Keratinocyte (primary cell): ENCODE measurements at regions not wholly inside any gene's neighbourhood (a gene's known extent, or its start where the extent isn't known, plus 50 kb on each side); places are given as distances from the start of the nearest gene placed in this dataset.

Experiments used
- DNase-seq: peaks from one replicate; pipeline ENCODE4 v3.0.0-alpha.2; 2011; ENCODE audit warnings: low read depth, missing footprints, low spot score
- FAIRE-seq: peaks from 2 replicates; lab custom pipeline; 2011; peaks lifted over from hg19 to GRCh38; lab: Jason Lieb, UNC
- H2AFZ ChIP-seq: 2 replicates; pipeline ENCODE4 v1.6.0; 2012; ENCODE audit warnings: low read length, control low read depth, inconsistent platforms; ENCODE audit not compliant: control insufficient read depth
- H3K27ac ChIP-seq: 2 replicates; pipeline ENCODE4 v1.5.1; 2011; ENCODE audit warnings: low read length; ENCODE audit not compliant: control insufficient read depth, insufficient read depth
- H3K27me3 ChIP-seq: 3 replicates; pipeline ENCODE4 v1.6.0; 2011; ENCODE audit warnings: low read length; ENCODE audit not compliant: control insufficient read depth, insufficient read depth; ENCODE audit errors: extremely low read depth
- H3K36me3 ChIP-seq, 2 experiments: 2 replicates in 1 of 2; 3 replicates in 1 of 2; pipeline ENCODE4 v1.5.1; 2011; ENCODE audit warnings: low read length in 2 of 2, mild to moderate bottlenecking in 1 of 2; ENCODE audit not compliant: control insufficient read depth in 2 of 2, insufficient read depth in 2 of 2; ENCODE audit errors: extremely low read depth in 1 of 2
- H3K4me1 ChIP-seq: 3 replicates; pipeline ENCODE4 v1.5.1; 2011; ENCODE audit warnings: low read length; ENCODE audit not compliant: control insufficient read depth, insufficient read depth; ENCODE audit errors: extremely low read depth
- H3K4me2 ChIP-seq: 3 replicates; pipeline ENCODE4 v1.6.0; 2011; ENCODE audit warnings: low read depth, low read length; ENCODE audit not compliant: control insufficient read depth, insufficient read depth; ENCODE audit errors: extremely low read depth
- H3K4me3 ChIP-seq, 3 experiments: fragments of 200-600 bp in 1 of 3; sonication (generic) in 1 of 3; 2 replicates in 2 of 3; 3 replicates in 1 of 3; pipeline ENCODE4 v1.5.1; 2011 to 2016; ENCODE audit warnings: low read length in 3 of 3, mild to moderate bottlenecking in 3 of 3, control low read depth in 2 of 3, inconsistent platforms in 1 of 3, low read depth in 1 of 3, mixed read lengths in 1 of 3, mixed run types in 1 of 3, moderate library complexity in 1 of 3; ENCODE audit not compliant: control insufficient read depth in 2 of 3, insufficient read depth in 2 of 3; ENCODE audit errors: extremely low read depth in 1 of 3
- H3K79me2 ChIP-seq: 2 replicates; pipeline ENCODE4 v1.6.0; 2012; ENCODE audit warnings: low read length; ENCODE audit not compliant: control insufficient read depth, insufficient read depth
- H3K9ac ChIP-seq: 3 replicates; pipeline ENCODE4 v1.6.0; 2011; ENCODE audit warnings: low read length; ENCODE audit not compliant: control insufficient read depth, insufficient read depth; ENCODE audit errors: extremely low read depth
- H3K9me1 ChIP-seq: 3 replicates; pipeline ENCODE4 v1.6.0; 2011; ENCODE audit warnings: low read length; ENCODE audit not compliant: control insufficient read depth, insufficient read depth; ENCODE audit errors: extremely low read depth
- H3K9me3 ChIP-seq: 2 replicates; pipeline ENCODE4 v1.5.1; 2012; ENCODE audit warnings: low read depth, low read length; ENCODE audit not compliant: control insufficient read depth
- H4K20me1 ChIP-seq: 3 replicates; pipeline ENCODE4 v1.6.0; 2011; ENCODE audit warnings: low read length; ENCODE audit not compliant: control insufficient read depth, insufficient read depth; ENCODE audit errors: extremely low read depth
- CTCF ChIP-seq, 3 experiments: IDR thresholded peaks in 1 of 3; conservative IDR thresholded peaks in 1 of 3; optimal IDR thresholded peaks in 1 of 3; 2 replicates in 2 of 3; 3 replicates in 1 of 3; pipeline versions ENCODE3 to v1.5.1; 2011; ENCODE audit warnings: low read length in 3 of 3, mild to moderate bottlenecking in 3 of 3, moderate library complexity in 2 of 3, control low read depth in 1 of 3, inconsistent platforms in 1 of 3; ENCODE audit not compliant: insufficient read depth in 2 of 3; ENCODE audit errors: extremely low read depth in 1 of 3
- EZH2 ChIP-seq: IDR thresholded peaks from one replicate; pipeline ENCODE4 v1.6.1; 2012; ENCODE audit warnings: inconsistent platforms, mild to moderate bottlenecking, low read length, moderate library complexity
- dilution Hi-C: fragments of 300-500 bp; cut with MboI; formaldehyde crosslinking; loops from one replicate; pipeline ENCODE4 v1.7.0; 2020; ENCODE audit warnings: low sequenced_read_pairs; ENCODE audit not compliant: extremely low pct_ligation_motif_present

DNA sequence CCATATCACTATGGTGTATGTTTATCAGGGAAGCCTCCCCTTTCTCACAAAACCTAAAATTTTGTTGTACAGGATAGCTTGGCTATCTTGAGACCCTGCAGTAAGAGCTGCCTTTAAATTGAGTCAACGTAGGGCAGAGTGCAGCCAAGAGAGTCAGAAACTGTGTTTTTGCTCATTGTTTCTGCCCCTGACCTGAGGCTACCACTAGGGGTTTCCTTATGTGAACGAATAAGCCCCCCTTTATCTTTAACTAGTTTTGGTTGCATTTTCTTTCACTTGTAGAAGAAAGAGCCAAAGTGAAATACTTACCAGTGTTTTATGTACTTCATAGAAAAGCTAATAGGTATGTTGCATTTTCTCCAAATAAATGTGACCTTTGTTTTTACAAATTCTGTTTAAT lies 149.9 kb upstream of the TMC3 start:
- dilution Hi-C loops, result no loop called here
- Histone ChIP-seq H3K9me1 (no peaks in the 10 kb centered on the region), H4K20me1 (no peaks in the 10 kb centered on the region), H3K4me2 (no peak overlapping the region), H3K27ac (no peak overlapping the region), H3K79me2 (no peaks in the 10 kb centered on the region), H3K9ac (no peak overlapping the region), H3K4me1 (no peaks in the 10 kb centered on the region), H3K4me3 (no peak overlapping the region), H3K27me3 (no peaks in the 10 kb centered on the region), H3K36me3 (no peaks in the 10 kb centered on the region), H3K9me3 (no peaks in the 10 kb centered on the region), H2AFZ (no peak overlapping the region)
- no peak for TF ChIP-seq EZH2
- no peak for TF ChIP-seq CTCF (optimal IDR thresholded peaks at IDR 0.05 in 1 of 3, IDR thresholded peaks at IDR 0.05 in 1 of 3, conservative IDR thresholded peaks at IDR 0.05 in 1 of 3; ENCODE audit: extremely low read depth in 1 of 3, insufficient read depth in 2 of 3, low read length in 3 of 3)
- DNase-seq (no peak), FAIRE-seq (no peak)

GRCh38 chr15:81520480-81520879 lies 146.5 kb upstream of the TMC3 start:
- Histone ChIP-seq H4K20me1 (no peaks in the 10 kb centered on the region), H3K9me1 (no peaks in the 10 kb centered on the region), H3K36me3 (no peaks in the 10 kb centered on the region), H3K4me3 (no peak overlapping the region), H3K27me3 (no peaks in the 10 kb centered on the region), H2AFZ (no peak overlapping the region), H3K79me2 (no peaks in the 10 kb centered on the region), H3K9me3 (no peaks in the 10 kb centered on the region), H3K9ac (no peak overlapping the region), H3K4me1 (peaks cover 9% of the 10 kb centered on the region), H3K27ac (no peak overlapping the region), H3K4me2 (no peak overlapping the region)
- FAIRE-seq (no peak), DNase-seq (no peak)
- dilution Hi-C loops, result no loop called here
- no peak for TF ChIP-seq CTCF (optimal IDR thresholded peaks at IDR 0.05 in 1 of 3, IDR thresholded peaks at IDR 0.05 in 1 of 3, conservative IDR thresholded peaks at IDR 0.05 in 1 of 3; ENCODE audit: extremely low read depth in 1 of 3, insufficient read depth in 2 of 3, low read length in 3 of 3)
- TF ChIP-seq EZH2, result no peak
